Right atrium auricular region (tissue), 2 donors: ENCODE measurements at regions not wholly inside any gene's neighbourhood (a gene's known extent, or its start where the extent isn't known, plus 50 kb on each side); places are given as distances from the start of the nearest gene placed in this dataset.

Experiments
- DNase-seq: peaks from one replicate; pipeline ENCODE4 v3.0.0-alpha.2; 2019; ENCODE audit warnings: low spot score
- H3K27ac ChIP-seq, 2 donors: fragments of 200-600 bp; sonication (generic); 1 replicate in 1 of 2; 2 replicates in 1 of 2; pipeline ENCODE4 v1.5.1; 2016 to 2019
- H3K27me3 ChIP-seq, 2 donors: fragments of 200-600 bp; sonication (generic); one replicate each; pipeline versions ENCODE4 v1.5.1 to v1.6.0; 2017 to 2019
- H3K36me3 ChIP-seq: fragments of 200-600 bp; sonication (generic); one replicate; pipeline ENCODE4 v1.5.1; 2016
- H3K4me1 ChIP-seq, 2 donors: fragments of 200-600 bp; sonication (generic); one replicate each; pipeline versions ENCODE4 v1.5.1 to v1.6.0; 2017 to 2019
- H3K4me3 ChIP-seq, 2 donors: fragments of 200-600 bp; sonication (generic); 1 replicate in 1 of 2; 2 replicates in 1 of 2; pipeline ENCODE4 v1.5.1; 2017 to 2019; ENCODE audit warnings: mild to moderate bottlenecking in 1 of 2, moderate library complexity in 1 of 2
- H3K9me3 ChIP-seq, 2 donors: fragments of 200-600 bp; sonication (generic); one replicate each; pipeline ENCODE4 v1.5.1; 2019
- CTCF ChIP-seq, 2 donors: fragments of 200-600 bp; sonication (generic); IDR thresholded peaks; one replicate each; pipeline ENCODE4 v1.5.1; 2019; ENCODE audit warnings: antibody characterized with exemption in 2 of 2

- H3K9me3 ChIP-seq, result no peaks in the 10 kb centered on the region
- DNase-seq, result no peak
- H3K4me1 ChIP-seq, result no peaks in the 10 kb centered on the region
- H3K36me3 ChIP-seq, result no peaks in the 10 kb centered on the region
- no peaks in the 10 kb centered on the region for H3K27me3 ChIP-seq
- no peak for TF ChIP-seq CTCF (IDR thresholded peaks at IDR 0.05)
- H3K4me3 ChIP-seq, result no peak overlapping the region
- H3K27ac ChIP-seq, result no peak overlapping the region
Measured at GRCh38 chr7:81036057-81036456, 117.2 kb upstream of the SEMA3C start.

GRCh38 chr7:81031996-81032395, 113.1 kb upstream of the SEMA3C start:
- Histone ChIP-seq H3K4me1 (no peaks in the 10 kb centered on the region), H3K27ac (no peak overlapping the region), H3K4me3 (no peak overlapping the region), H3K9me3 (no peaks in the 10 kb centered on the region), H3K36me3 (no peaks in the 10 kb centered on the region), H3K27me3 (no peaks in the 10 kb centered on the region)
- no peak for TF ChIP-seq CTCF (IDR thresholded peaks at IDR 0.05)
- DNase-seq, result no peak

GRCh38 chr7:81031243-81031642, 112.4 kb upstream of the SEMA3C start:
- H3K4me3 ChIP-seq, result no peak overlapping the region
- H3K27me3 ChIP-seq, result no peaks in the 10 kb centered on the region
- DNase-seq, result no peak
- no peaks in the 10 kb centered on the region for H3K36me3 ChIP-seq
- H3K27ac ChIP-seq, result no peak overlapping the region
- H3K4me1 ChIP-seq, result no peaks in the 10 kb centered on the region
- no peak for TF ChIP-seq CTCF (IDR thresholded peaks at IDR 0.05)
- no peaks in the 10 kb centered on the region for H3K9me3 ChIP-seq

- no peaks in the 10 kb centered on the region for H3K4me1 ChIP-seq
- no peaks in the 10 kb centered on the region for H3K9me3 ChIP-seq
- TF ChIP-seq CTCF (IDR thresholded peaks at IDR 0.05), result no peak
- no peak overlapping the region for H3K27ac ChIP-seq
- H3K4me3 ChIP-seq, result no peak overlapping the region
- H3K36me3 ChIP-seq, result no peaks in the 10 kb centered on the region
- DNase-seq, result no peak
- H3K27me3 ChIP-seq, result no peaks in the 10 kb centered on the region
Measured at GRCh38 chr7:81030472-81030871, 111.6 kb upstream of the SEMA3C start.

GRCh38 chr7:81029511-81029910, 110.7 kb upstream of the SEMA3C start:
- no peak for DNase-seq
- H3K9me3 ChIP-seq, result no peaks in the 10 kb centered on the region
- no peak overlapping the region for H3K4me3 ChIP-seq
- no peaks in the 10 kb centered on the region for H3K36me3 ChIP-seq
- H3K4me1 ChIP-seq, result no peaks in the 10 kb centered on the region
- H3K27ac ChIP-seq, result no peak overlapping the region
- no peak for TF ChIP-seq CTCF (IDR thresholded peaks at IDR 0.05)
- no peaks in the 10 kb centered on the region for H3K27me3 ChIP-seq

GRCh38 chr7:81025360-81025759, 106.5 kb upstream of the SEMA3C start:
- no peaks in the 10 kb centered on the region for H3K36me3 ChIP-seq
- H3K9me3 ChIP-seq, result no peaks in the 10 kb centered on the region
- no peak overlapping the region for H3K27ac ChIP-seq
- no peak for DNase-seq
- H3K4me3 ChIP-seq, result no peak overlapping the region
- no peaks in the 10 kb centered on the region for H3K27me3 ChIP-seq
- H3K4me1 ChIP-seq, result no peaks in the 10 kb centered on the region
- TF ChIP-seq CTCF (IDR thresholded peaks at IDR 0.05), result no peak
